ENCODE measurements at regions not wholly inside any gene's neighbourhood (a gene's known extent, or its start where the extent isn't known, plus 50 kb on each side); places are given as distances from the start of the nearest gene placed in this dataset.
"Not testable (repeated sequence)": the region's sequence is repeated elsewhere in the genome, so short reads cannot be mapped to it uniquely, and the experiment has no call there.

DNA sequence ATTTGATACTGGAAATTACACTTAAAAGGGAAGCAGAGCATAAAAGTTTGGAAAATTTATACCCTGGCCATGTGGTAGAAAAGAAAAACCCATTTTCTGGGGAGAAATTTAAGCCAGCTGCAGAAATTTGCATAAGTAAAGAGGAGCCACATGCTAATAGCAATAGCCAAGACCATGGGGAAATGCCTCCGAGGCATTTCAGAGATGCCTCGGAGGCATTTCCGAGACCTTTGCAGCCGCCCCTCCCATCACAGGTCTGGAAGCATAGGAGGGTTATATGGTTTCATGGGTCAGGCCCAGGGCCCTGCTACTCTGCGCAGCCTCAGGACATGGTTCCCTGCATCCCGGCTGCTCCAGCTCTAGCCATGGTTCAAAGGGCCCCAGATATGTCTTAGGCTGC lies 49.9 kb upstream of the NBPF11 start:
- TF ChIP-seq, protein P1, sequence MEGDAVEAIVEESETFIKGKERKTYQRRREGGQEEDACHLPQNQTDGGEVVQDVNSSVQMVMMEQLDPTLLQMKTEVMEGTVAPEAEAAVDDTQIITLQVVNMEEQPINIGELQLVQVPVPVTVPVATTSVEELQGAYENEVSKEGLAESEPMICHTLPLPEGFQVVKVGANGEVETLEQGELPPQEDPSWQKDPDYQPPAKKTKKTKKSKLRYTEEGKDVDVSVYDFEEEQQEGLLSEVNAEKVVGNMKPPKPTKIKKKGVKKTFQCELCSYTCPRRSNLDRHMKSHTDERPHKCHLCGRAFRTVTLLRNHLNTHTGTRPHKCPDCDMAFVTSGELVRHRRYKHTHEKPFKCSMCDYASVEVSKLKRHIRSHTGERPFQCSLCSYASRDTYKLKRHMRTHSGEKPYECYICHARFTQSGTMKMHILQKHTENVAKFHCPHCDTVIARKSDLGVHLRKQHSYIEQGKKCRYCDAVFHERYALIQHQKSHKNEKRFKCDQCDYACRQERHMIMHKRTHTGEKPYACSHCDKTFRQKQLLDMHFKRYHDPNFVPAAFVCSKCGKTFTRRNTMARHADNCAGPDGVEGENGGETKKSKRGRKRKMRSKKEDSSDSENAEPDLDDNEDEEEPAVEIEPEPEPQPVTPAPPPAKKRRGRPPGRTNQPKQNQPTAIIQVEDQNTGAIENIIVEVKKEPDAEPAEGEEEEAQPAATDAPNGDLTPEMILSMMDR (conservative IDR thresholded peaks at IDR 0.05; ENCODE audit: low read depth, low read length), result not testable (repeated sequence)
- TF ChIP-seq POLR2A (IDR thresholded peaks at IDR 0.05; ENCODE audit: low read depth, low read length); MAFK (IDR thresholded peaks at IDR 0.05; ENCODE audit: low read depth, low read length); FOS (IDR thresholded peaks at IDR 0.05; ENCODE audit: low read depth, low read length); RAD21 (IDR thresholded peaks at IDR 0.05; ENCODE audit: low read length); SMC3 (IDR thresholded peaks at IDR 0.05; ENCODE audit: low read depth, low read length); RCOR1 (IDR thresholded peaks at IDR 0.05; ENCODE audit: insufficient replicate concordance, low read length); CEBPB (IDR thresholded peaks at IDR 0.05; ENCODE audit: low read depth, low read length): not testable (repeated sequence)
- TF ChIP-seq, protein P2, sequence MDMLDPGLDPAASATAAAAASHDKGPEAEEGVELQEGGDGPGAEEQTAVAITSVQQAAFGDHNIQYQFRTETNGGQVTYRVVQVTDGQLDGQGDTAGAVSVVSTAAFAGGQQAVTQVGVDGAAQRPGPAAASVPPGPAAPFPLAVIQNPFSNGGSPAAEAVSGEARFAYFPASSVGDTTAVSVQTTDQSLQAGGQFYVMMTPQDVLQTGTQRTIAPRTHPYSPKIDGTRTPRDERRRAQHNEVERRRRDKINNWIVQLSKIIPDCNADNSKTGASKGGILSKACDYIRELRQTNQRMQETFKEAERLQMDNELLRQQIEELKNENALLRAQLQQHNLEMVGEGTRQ (IDR thresholded peaks at IDR 0.05; ENCODE audit: low read depth, low read length), result not testable (repeated sequence)

Measured in IMR-90 (cell line).